Transverse colon (tissue), 3 donors: ENCODE measurements at regions not wholly inside any gene's neighbourhood (a gene's known extent, or its start where the extent isn't known, plus 50 kb on each side); places are given as distances from the start of the nearest gene placed in this dataset.

Experiments used
- CTCF ChIP-seq, 5 experiments: fragments of 200-600 bp in 3 of 5; fragments of 450-650 bp in 2 of 5; sonication (generic) in 3 of 5; IDR thresholded peaks; 1 replicate in 2 of 5; 2 replicates in 3 of 5; pipeline ENCODE4 v1.5.1; 2016 to 2017; ENCODE audit warnings: antibody characterized with exemption in 5 of 5, inconsistent platforms in 3 of 5, mild to moderate bottlenecking in 2 of 5, moderate library complexity in 1 of 5
- POLR2A ChIP-seq: fragments of 450-650 bp; IDR thresholded peaks from one replicate; pipeline ENCODE4 v1.6.1; 2016; ENCODE audit warnings: antibody characterized with exemption, mild to moderate bottlenecking, moderate library complexity

- no peak for TF ChIP-seq CTCF (IDR thresholded peaks at IDR 0.05)
- TF ChIP-seq POLR2A: no peak
Measured at GRCh38 chr2:70011335-70011734, 49.9 kb upstream of the ASPRV1 start.
